ENCODE measurements at regions not wholly inside any gene's neighbourhood (a gene's known extent, or its start where the extent isn't known, plus 50 kb on each side); places are given as distances from the start of the nearest gene placed in this dataset.
"Not testable (repeated sequence)": the region's sequence is repeated elsewhere in the genome, so short reads cannot be mapped to it uniquely, and the experiment has no call there.

DNA sequence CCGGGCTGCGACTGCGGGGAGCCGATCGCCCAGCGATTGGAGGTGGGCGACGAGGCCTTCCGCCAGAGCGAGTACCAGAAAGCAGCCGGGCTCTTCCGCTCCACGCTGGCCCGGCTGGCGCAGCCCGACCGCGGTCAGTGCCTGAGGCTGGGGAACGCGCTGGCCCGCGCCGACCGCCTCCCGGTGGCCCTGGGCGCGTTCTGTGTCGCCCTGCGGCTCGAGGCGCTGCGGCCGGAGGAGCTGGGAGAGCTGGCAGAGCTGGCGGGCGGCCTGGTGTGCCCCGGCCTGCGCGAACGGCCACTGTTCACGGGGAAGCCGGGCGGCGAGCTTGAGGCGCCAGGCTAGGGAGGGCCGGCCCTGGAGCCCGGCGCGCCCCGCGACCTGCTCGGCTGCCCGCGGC, 3681.5 kb upstream of the TPTE start:
- ATAC-seq = peak; percentile 50
- not testable (repeated sequence) for DNase-seq (ENCODE audit: low spot score)
